Right atrium auricular region (tissue), 2 donors: ENCODE measurements at regions not wholly inside any gene's neighbourhood (a gene's known extent, or its start where the extent isn't known, plus 50 kb on each side); places are given as distances from the start of the nearest gene placed in this dataset.

Experiments used
- DNase-seq: peaks from one replicate; pipeline ENCODE4 v3.0.0-alpha.2; 2019; ENCODE audit warnings: low spot score
- H3K27ac ChIP-seq, 2 donors: fragments of 200-600 bp; sonication (generic); 1 replicate in 1 of 2; 2 replicates in 1 of 2; pipeline ENCODE4 v1.5.1; 2016 to 2019
- H3K27me3 ChIP-seq, 2 donors: fragments of 200-600 bp; sonication (generic); one replicate each; pipeline versions ENCODE4 v1.5.1 to v1.6.0; 2017 to 2019
- H3K36me3 ChIP-seq: fragments of 200-600 bp; sonication (generic); one replicate; pipeline ENCODE4 v1.5.1; 2016
- H3K4me1 ChIP-seq, 2 donors: fragments of 200-600 bp; sonication (generic); one replicate each; pipeline versions ENCODE4 v1.5.1 to v1.6.0; 2017 to 2019
- H3K4me3 ChIP-seq, 2 donors: fragments of 200-600 bp; sonication (generic); 1 replicate in 1 of 2; 2 replicates in 1 of 2; pipeline ENCODE4 v1.5.1; 2017 to 2019; ENCODE audit warnings: mild to moderate bottlenecking in 1 of 2, moderate library complexity in 1 of 2
- H3K9me3 ChIP-seq, 2 donors: fragments of 200-600 bp; sonication (generic); one replicate each; pipeline ENCODE4 v1.5.1; 2019
- TF ChIP-seq, protein P1 (sequence below), 2 donors: fragments of 200-600 bp; sonication (generic); IDR thresholded peaks; one replicate each; pipeline ENCODE4 v1.5.1; 2019; ENCODE audit warnings: antibody characterized with exemption in 2 of 2

DNA sequence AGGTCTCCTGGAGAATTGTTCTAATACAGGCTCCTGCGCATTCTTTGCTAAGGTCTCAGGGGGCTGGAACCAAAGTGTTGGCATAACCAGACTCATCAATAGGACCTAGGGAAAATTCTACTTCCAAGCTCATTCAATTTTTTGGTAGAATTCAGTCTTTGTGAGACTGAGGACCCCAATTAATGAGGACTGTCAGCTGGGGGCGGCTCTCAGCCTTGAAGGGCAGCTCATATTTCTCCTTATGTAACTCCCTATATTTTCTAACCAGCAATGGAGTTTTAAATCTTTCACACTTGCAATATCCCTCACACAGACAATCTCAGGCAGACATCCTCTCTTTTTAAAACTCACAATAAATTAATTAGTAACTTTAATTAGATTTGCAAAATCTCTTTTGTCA lies 476.4 kb upstream of the LRFN5 start:
- no peaks in the 10 kb centered on the region for H3K9me3 ChIP-seq
- no peaks in the 10 kb centered on the region for H3K36me3 ChIP-seq
- H3K27me3 ChIP-seq: no peaks in the 10 kb centered on the region
- H3K27ac ChIP-seq: no peak overlapping the region
- no peak overlapping the region for H3K4me3 ChIP-seq
- TF ChIP-seq, protein P1, sequence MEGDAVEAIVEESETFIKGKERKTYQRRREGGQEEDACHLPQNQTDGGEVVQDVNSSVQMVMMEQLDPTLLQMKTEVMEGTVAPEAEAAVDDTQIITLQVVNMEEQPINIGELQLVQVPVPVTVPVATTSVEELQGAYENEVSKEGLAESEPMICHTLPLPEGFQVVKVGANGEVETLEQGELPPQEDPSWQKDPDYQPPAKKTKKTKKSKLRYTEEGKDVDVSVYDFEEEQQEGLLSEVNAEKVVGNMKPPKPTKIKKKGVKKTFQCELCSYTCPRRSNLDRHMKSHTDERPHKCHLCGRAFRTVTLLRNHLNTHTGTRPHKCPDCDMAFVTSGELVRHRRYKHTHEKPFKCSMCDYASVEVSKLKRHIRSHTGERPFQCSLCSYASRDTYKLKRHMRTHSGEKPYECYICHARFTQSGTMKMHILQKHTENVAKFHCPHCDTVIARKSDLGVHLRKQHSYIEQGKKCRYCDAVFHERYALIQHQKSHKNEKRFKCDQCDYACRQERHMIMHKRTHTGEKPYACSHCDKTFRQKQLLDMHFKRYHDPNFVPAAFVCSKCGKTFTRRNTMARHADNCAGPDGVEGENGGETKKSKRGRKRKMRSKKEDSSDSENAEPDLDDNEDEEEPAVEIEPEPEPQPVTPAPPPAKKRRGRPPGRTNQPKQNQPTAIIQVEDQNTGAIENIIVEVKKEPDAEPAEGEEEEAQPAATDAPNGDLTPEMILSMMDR (IDR thresholded peaks at IDR 0.05): no peak
- no peak for DNase-seq
- H3K4me1 ChIP-seq: no peaks in the 10 kb centered on the region

DNA sequence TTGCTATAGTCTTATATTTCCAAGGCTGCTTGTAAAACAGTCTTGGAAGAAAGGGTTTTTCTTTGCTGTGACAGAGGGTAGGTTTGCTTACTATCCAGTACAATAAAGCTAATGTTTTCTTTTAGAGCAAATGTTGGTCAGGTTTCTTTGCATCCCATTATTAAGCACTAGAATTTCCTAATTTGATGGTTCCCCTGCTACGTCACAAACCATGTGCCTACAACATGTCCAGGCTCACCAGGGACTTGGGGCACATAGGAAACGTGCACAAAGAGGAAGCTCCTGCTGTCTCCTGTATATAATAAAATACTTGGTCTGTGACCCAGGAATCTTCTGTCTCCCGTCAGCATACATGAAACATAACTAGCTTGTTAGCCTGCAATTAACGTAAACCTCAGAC lies 486.3 kb upstream of the LRFN5 start:
- no peaks in the 10 kb centered on the region for H3K9me3 ChIP-seq
- no peak overlapping the region for H3K27ac ChIP-seq
- no peak for DNase-seq
- H3K27me3 ChIP-seq: no peaks in the 10 kb centered on the region
- H3K4me3 ChIP-seq: no peak overlapping the region
- TF ChIP-seq, protein P1 (IDR thresholded peaks at IDR 0.05): no peak
- no peaks in the 10 kb centered on the region for H3K36me3 ChIP-seq
- H3K4me1 ChIP-seq: no peaks in the 10 kb centered on the region

DNA sequence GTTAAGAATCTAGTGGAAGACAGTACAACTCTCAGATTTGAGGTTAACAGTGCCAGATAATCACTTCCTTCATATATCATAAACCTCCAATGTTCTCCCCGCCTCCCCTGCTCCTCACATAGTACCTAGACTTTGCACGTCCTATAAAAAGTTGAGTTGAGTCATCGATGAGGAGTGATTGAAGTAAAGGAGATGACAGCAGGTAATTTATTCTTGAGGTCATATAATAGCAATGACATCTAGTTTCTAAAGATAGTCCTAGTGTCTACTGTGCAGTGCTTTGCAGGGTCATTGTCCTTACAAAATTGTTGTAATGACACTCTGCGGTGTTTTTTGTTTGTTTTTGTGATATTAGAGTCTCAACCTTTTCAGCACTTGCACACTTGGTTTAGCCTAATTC lies 510.5 kb upstream of the LRFN5 start:
- H3K4me1 ChIP-seq: no peaks in the 10 kb centered on the region
- H3K4me3 ChIP-seq: no peak overlapping the region
- no peaks in the 10 kb centered on the region for H3K27me3 ChIP-seq
- TF ChIP-seq, protein P1 (IDR thresholded peaks at IDR 0.05): no peak
- DNase-seq: no peak
- no peak overlapping the region for H3K27ac ChIP-seq
- H3K9me3 ChIP-seq: no peaks in the 10 kb centered on the region
- no peaks in the 10 kb centered on the region for H3K36me3 ChIP-seq

DNA sequence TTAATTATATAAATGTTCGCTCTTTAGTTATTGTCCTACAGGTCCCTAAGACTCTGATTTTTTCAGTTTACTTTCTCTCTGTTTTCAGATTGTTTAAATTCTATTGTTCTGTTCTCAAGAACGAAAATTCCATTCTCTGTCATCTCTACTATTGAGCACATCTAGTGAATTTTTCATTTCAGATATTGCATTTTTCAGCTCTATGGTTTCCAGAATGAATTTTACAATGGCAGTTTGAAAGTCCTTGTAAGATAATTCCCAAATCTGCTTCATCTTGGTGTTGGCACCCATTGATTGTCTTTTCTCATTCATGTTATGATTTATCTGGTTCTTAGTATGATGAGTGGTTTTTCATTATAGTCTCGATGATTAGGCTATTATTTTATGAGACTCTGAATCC lies 519.6 kb upstream of the LRFN5 start:
- no peak for DNase-seq
- Histone ChIP-seq H3K4me3 (no peak overlapping the region), H3K9me3 (peaks cover 0 to 23% of the 10 kb centered on the region in 2 donors), H3K4me1 (no peaks in the 10 kb centered on the region), H3K27ac (no peak overlapping the region), H3K36me3 (no peaks in the 10 kb centered on the region), H3K27me3 (no peaks in the 10 kb centered on the region)
- TF ChIP-seq, protein P1 (IDR thresholded peaks at IDR 0.05): no peak

DNA sequence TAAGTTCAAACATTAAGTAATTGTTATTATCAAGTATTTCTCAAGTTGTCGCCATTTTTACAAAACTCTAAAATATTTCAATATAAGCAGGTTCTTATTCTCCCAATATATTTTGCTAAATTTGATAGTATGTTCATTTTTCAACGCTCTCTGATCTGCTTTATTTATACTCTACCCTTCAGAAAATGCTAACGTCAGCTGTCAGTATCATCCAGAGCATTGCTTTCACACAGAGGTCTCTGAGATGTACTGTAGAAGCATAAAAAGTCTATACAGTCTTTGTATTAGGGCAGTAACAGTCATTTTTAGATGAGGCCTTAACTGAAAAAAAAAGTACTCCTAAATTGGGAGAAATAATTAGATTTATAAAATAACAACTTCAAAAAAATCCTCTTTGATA lies 533.1 kb upstream of the LRFN5 start:
- Histone ChIP-seq H3K27me3 (no peaks in the 10 kb centered on the region), H3K9me3 (no peaks in the 10 kb centered on the region), H3K27ac (no peak overlapping the region), H3K4me3 (no peak overlapping the region), H3K36me3 (no peaks in the 10 kb centered on the region), H3K4me1 (no peaks in the 10 kb centered on the region)
- TF ChIP-seq, protein P1 (IDR thresholded peaks at IDR 0.05): no peak
- no peak for DNase-seq

DNA sequence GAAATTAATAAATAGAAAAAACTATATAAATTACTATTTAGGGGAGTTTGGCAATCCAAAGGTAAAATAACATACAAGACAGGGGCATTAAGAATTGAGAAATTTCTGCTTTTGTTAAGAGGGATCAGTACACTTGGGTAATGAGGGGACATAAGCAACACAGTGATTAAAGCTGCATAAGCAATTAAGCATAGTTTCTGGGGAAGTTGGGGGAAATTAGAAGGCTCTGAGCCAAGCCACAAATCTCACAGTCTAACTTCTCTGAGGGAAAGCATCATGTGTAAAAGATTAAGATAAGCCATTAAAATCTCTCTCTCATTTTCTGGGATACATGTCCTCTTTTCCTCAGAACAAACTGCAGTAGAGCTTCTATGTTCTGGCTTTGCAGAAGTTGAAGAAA lies 533.9 kb upstream of the LRFN5 start:
- DNase-seq: no peak
- TF ChIP-seq, protein P1 (IDR thresholded peaks at IDR 0.05): no peak
- no peak overlapping the region for H3K4me3 ChIP-seq
- no peaks in the 10 kb centered on the region for H3K9me3 ChIP-seq
- H3K36me3 ChIP-seq: no peaks in the 10 kb centered on the region
- H3K27ac ChIP-seq: no peak overlapping the region
- no peaks in the 10 kb centered on the region for H3K27me3 ChIP-seq
- H3K4me1 ChIP-seq: no peaks in the 10 kb centered on the region
